Endothelial cell of umbilical vein (primary cell): ENCODE measurements at regions not wholly inside any gene's neighbourhood (a gene's known extent, or its start where the extent isn't known, plus 50 kb on each side); places are given as distances from the start of the nearest gene placed in this dataset.

ENCODE experiments used
- BruUV-seq: library from RNA; stranded (reverse); fragments of 400-500 nt; replicated peaks from 2 replicates; lab custom pipeline; 2021; lab: Mats Ljungman, UMichigan
- CTCF ChIA-PET: fragments of 300-600, 350-600 bp; sonication (Branson Sonifier 250); formaldehyde crosslinking; loops from one replicate; lab custom pipeline; 2021; ENCODE audit warnings: antibody characterized with exemption, inconsistent platforms; lab: Charles Lee
- POLR2A ChIA-PET: fragments of 300-600, 350-600 bp; sonication (Branson Sonifier 250); formaldehyde crosslinking; loops from one replicate; lab custom pipeline; 2021; ENCODE audit warnings: antibody characterized with exemption, inconsistent platforms; lab: Charles Lee
- DNase-seq: peaks from one replicate; pipeline ENCODE4 v3.0.0-alpha.2; 2011; ENCODE audit warnings: low read depth, low spot score
- FAIRE-seq: peaks from 2 replicates; lab custom pipeline; 2011; peaks lifted over from hg19 to GRCh38; lab: Jason Lieb, UNC
- H2AFZ ChIP-seq: 2 replicates; pipeline ENCODE4 v1.6.0; 2012; ENCODE audit warnings: low read depth, low read length, control low read depth, inconsistent platforms
- H3K27ac ChIP-seq: 2 replicates; pipeline ENCODE4 v1.5.1; 2011; ENCODE audit warnings: low read depth, mild to moderate bottlenecking, control low read depth, low read length, moderate library complexity; ENCODE audit not compliant: insufficient read depth
- H3K27me3 ChIP-seq, 2 experiments: 2 replicates each; pipeline versions ENCODE4 v1.6.0 to v1.6.1; 2011; ENCODE audit warnings: low read length in 2 of 2, mixed read lengths in 1 of 2; ENCODE audit not compliant: control insufficient read depth in 2 of 2, insufficient read depth in 2 of 2
- H3K36me3 ChIP-seq, 2 experiments: 2 replicates in 1 of 2; 3 replicates in 1 of 2; pipeline ENCODE4 v1.5.1; 2011; ENCODE audit warnings: low read length in 2 of 2, mild to moderate bottlenecking in 1 of 2, moderate library complexity in 1 of 2; ENCODE audit not compliant: control insufficient read depth in 2 of 2, insufficient read depth in 2 of 2; ENCODE audit errors: extremely low read depth in 1 of 2
- H3K4me1 ChIP-seq: 3 replicates; pipeline ENCODE4 v1.5.1; 2011; ENCODE audit warnings: mild to moderate bottlenecking, low read length; ENCODE audit not compliant: control insufficient read depth, insufficient read depth; ENCODE audit errors: extremely low read depth
- H3K4me2 ChIP-seq: 2 replicates; pipeline ENCODE4 v1.6.1; 2011; ENCODE audit warnings: low read length, control low read depth, mixed read lengths; ENCODE audit not compliant: insufficient read depth
- H3K4me3 ChIP-seq, 3 experiments: fragments of 200-600 bp in 1 of 3; sonication (generic), shearing (Covaris generic) in 1 of 3; replicated peaks in 1 of 3; 2 replicates each; pipeline ENCODE4 v1.5.1; 2011 to 2016; ENCODE audit warnings: control low read depth in 3 of 3, low read length in 3 of 3, mild to moderate bottlenecking in 2 of 3, inconsistent platforms in 1 of 3, low read depth in 1 of 3, moderate library complexity in 1 of 3; ENCODE audit not compliant: insufficient read depth in 1 of 3
- H3K79me2 ChIP-seq: 2 replicates; pipeline ENCODE4 v1.6.0; 2012; ENCODE audit warnings: low read length, inconsistent platforms; ENCODE audit not compliant: control insufficient read depth, insufficient read depth
- H3K9ac ChIP-seq: replicated peaks from 2 replicates; pipeline ENCODE3; 2011; ENCODE audit warnings: low read length, control low read depth; ENCODE audit not compliant: insufficient read depth; ENCODE audit errors: extremely low read depth
- H3K9me1 ChIP-seq: replicated peaks from 3 replicates; pipeline ENCODE4 v1.6.0; 2011; ENCODE audit warnings: mild to moderate bottlenecking, low read length; ENCODE audit not compliant: control insufficient read depth, insufficient read depth; ENCODE audit errors: extremely low read depth
- H3K9me3 ChIP-seq: replicated peaks from 2 replicates; pipeline ENCODE4 v1.5.1; 2012; ENCODE audit warnings: low read length, inconsistent platforms; ENCODE audit not compliant: control insufficient read depth, insufficient read depth
- H4K20me1 ChIP-seq: replicated peaks from 2 replicates; pipeline ENCODE3; 2011; ENCODE audit warnings: mild to moderate bottlenecking, low read length; ENCODE audit not compliant: control insufficient read depth, insufficient read depth; ENCODE audit errors: extremely low read depth
- EZH2 ChIP-seq: IDR thresholded peaks from 2 replicates; pipeline ENCODE4 v1.6.1; 2012; ENCODE audit warnings: borderline replicate concordance, low read depth, mild to moderate bottlenecking, moderate library complexity, low read length, inconsistent platforms; ENCODE audit not compliant: severe bottlenecking
- FOS ChIP-seq: IDR thresholded peaks from 2 replicates; pipeline ENCODE4 v1.6.1; 2011; ENCODE audit warnings: mild to moderate bottlenecking, low read length, moderate library complexity, borderline replicate concordance; ENCODE audit not compliant: insufficient read depth
- GATA2 ChIP-seq: IDR thresholded peaks from 2 replicates; pipeline ENCODE4 v1.7.0; 2011; ENCODE audit warnings: low read depth, mild to moderate bottlenecking, moderate library complexity, mixed read lengths, low read length; ENCODE audit not compliant: insufficient read length, insufficient read depth
- JUN ChIP-seq: IDR thresholded peaks from 2 replicates; pipeline ENCODE4 v1.6.1; 2011; ENCODE audit warnings: borderline replicate concordance, low read depth; ENCODE audit not compliant: insufficient read length, insufficient read depth
- MYC ChIP-seq: IDR thresholded peaks from one replicate; pipeline ENCODE4 v1.6.1; 2011; ENCODE audit warnings: mild to moderate bottlenecking, low read depth, low read length
- POLR2A ChIP-seq: IDR thresholded peaks from 2 replicates; pipeline ENCODE4 v1.6.1; 2012; ENCODE audit warnings: low read depth, mild to moderate bottlenecking, control low read depth, low read length
- POLR2AphosphoS5 ChIP-seq: IDR thresholded peaks from 2 replicates; pipeline ENCODE4 v1.6.1; 2012; ENCODE audit warnings: low read depth, mild to moderate bottlenecking, control low read depth, low read length, moderate library complexity; ENCODE audit not compliant: insufficient read depth
- dilution Hi-C: fragments of 300-500 bp; cut with MboI; formaldehyde crosslinking; loops from one replicate; pipeline ENCODE4 v1.15.0; 2019; ENCODE audit warnings: low sequenced_read_pairs; ENCODE audit not compliant: extremely low pct_ligation_motif_present
- intact Hi-C: fragments of 100-400 bp; cut with micrococcal nuclease; formaldehyde crosslinking; loops from one replicate; pipeline ENCODE4 v1.10.0; 2022
- TF ChIP-seq, protein P1 (sequence below): IDR thresholded peaks from 2 replicates; pipeline ENCODE4 v1.6.1; 2011; ENCODE audit not compliant: insufficient read depth, insufficient read length
- TF ChIP-seq, protein P2 (sequence below), 2 donors: IDR thresholded peaks; 1 replicate in 1 of 2; 2 replicates in 1 of 2; pipeline ENCODE4 v1.5.1; 2011; ENCODE audit warnings: low read length in 2 of 2, mild to moderate bottlenecking in 2 of 2, moderate library complexity in 2 of 2, control low read depth in 1 of 2, inconsistent platforms in 1 of 2, low read depth in 1 of 2; ENCODE audit not compliant: insufficient read depth in 1 of 2; ENCODE audit errors: extremely low read depth in 1 of 2

DNA sequence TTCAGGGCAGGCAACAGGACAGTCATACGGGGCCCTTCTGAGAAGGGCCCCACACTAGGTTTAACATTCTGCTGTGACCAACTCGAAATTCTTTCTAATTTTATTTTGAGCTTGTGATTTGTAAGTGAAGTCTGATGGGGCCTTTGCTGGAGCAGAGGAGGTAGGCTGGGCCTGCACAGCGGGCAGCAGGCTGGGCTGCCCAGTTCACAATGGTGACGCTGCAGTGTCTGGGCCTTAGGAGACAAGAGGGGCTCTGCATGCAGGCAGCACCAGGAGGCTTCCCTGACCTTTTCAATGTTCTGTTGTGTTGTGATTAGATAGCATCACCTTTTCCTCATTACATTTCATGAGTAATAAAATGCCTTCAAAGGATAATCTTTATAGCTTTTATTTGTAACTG lies 175.1 kb downstream of the CXCL12 start:
- Histone ChIP-seq H3K4me3 (no peak overlapping the region), H3K4me2 (no peak overlapping the region), H3K4me1 (no peaks in the 10 kb centered on the region), H3K27me3 (no peaks in the 10 kb centered on the region), H3K79me2 (no peaks in the 10 kb centered on the region), H3K9me3 (no peaks in the 10 kb centered on the region), H3K9me1 (no peaks in the 10 kb centered on the region), H3K27ac (no peak overlapping the region), H4K20me1 (no peaks in the 10 kb centered on the region), H3K36me3 (no peaks in the 10 kb centered on the region), H2AFZ (no peak overlapping the region), H3K9ac (no peak overlapping the region)
- intact Hi-C loops (no loop called here), dilution Hi-C loops (no loop called here)
- no TSS peak for BruUV-seq
- POLR2A ChIA-PET, result no interaction called here
- FAIRE-seq (no peak), DNase-seq (no peak)
- CTCF ChIA-PET, result interaction anchor here (0.6 kb wide), 1 partner anchor 13 kb away, joined by 3 read pairs; no protein-coding TSS in a partner anchor
- TF ChIP-seq FOS (no peak), GATA2 (no peak), MYC (no peak), POLR2AphosphoS5 (no peak), JUN (no peak), EZH2 (no peak), POLR2A (no peak)
- TF ChIP-seq, protein P1, sequence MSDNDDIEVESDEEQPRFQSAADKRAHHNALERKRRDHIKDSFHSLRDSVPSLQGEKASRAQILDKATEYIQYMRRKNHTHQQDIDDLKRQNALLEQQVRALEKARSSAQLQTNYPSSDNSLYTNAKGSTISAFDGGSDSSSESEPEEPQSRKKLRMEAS, result no peak
- TF ChIP-seq, protein P2, sequence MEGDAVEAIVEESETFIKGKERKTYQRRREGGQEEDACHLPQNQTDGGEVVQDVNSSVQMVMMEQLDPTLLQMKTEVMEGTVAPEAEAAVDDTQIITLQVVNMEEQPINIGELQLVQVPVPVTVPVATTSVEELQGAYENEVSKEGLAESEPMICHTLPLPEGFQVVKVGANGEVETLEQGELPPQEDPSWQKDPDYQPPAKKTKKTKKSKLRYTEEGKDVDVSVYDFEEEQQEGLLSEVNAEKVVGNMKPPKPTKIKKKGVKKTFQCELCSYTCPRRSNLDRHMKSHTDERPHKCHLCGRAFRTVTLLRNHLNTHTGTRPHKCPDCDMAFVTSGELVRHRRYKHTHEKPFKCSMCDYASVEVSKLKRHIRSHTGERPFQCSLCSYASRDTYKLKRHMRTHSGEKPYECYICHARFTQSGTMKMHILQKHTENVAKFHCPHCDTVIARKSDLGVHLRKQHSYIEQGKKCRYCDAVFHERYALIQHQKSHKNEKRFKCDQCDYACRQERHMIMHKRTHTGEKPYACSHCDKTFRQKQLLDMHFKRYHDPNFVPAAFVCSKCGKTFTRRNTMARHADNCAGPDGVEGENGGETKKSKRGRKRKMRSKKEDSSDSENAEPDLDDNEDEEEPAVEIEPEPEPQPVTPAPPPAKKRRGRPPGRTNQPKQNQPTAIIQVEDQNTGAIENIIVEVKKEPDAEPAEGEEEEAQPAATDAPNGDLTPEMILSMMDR (IDR thresholded peaks at IDR 0.05; ENCODE audit: extremely low read depth in 1 of 2, insufficient read depth in 1 of 2, low read depth in 1 of 2, low read length in 2 of 2), result no peak
